Neural cell (in vitro differentiated cells): ENCODE measurements at regions not wholly inside any gene's neighbourhood (a gene's known extent, or its start where the extent isn't known, plus 50 kb on each side); places are given as distances from the start of the nearest gene placed in this dataset.

Experiments
- H2AFZ ChIP-seq: fragments of 200-600, 300-800 bp; sonication (generic), shearing (Covaris generic); 2 replicates; pipeline ENCODE4 v1.6.0; 2014; ENCODE audit warnings: low read depth, mild to moderate bottlenecking, antibody characterized with exemption, low read length, moderate library complexity
- H3F3A ChIP-seq: fragments of 200-600 bp; shearing (Covaris generic); 2 replicates; pipeline ENCODE4 v1.6.1; 2016; ENCODE audit warnings: mild to moderate bottlenecking, moderate library complexity, mixed read lengths, antibody characterized with exemption, low read length; ENCODE audit not compliant: insufficient read depth, poor library complexity, severe bottlenecking
- H3K27ac ChIP-seq: fragments of 200-600, 300-800 bp; sonication (generic), shearing (Covaris generic); 2 replicates; pipeline ENCODE4 v1.5.1; 2014; ENCODE audit warnings: mild to moderate bottlenecking, low read length, moderate library complexity
- H3K27me3 ChIP-seq: fragments of 300-800, 200-600 bp; sonication (generic), shearing (Covaris generic); 2 replicates; pipeline ENCODE4 v1.6.0; 2014; ENCODE audit warnings: mild to moderate bottlenecking, low read depth, low read length, moderate library complexity; ENCODE audit not compliant: insufficient read depth
- H3K36me3 ChIP-seq: fragments of 300-800, 200-600 bp; sonication (generic), shearing (Covaris generic); 2 replicates; pipeline ENCODE4 v1.5.1; 2014; ENCODE audit warnings: mild to moderate bottlenecking, antibody characterized with exemption, low read length, moderate library complexity; ENCODE audit not compliant: insufficient read depth
- H3K4me2 ChIP-seq: fragments of 300-800, 200-600 bp; sonication (generic), shearing (Covaris generic); 2 replicates; pipeline ENCODE4 v1.6.0; 2014; ENCODE audit warnings: mild to moderate bottlenecking, low read length
- H3K4me3 ChIP-seq: fragments of 300-800, 200-600 bp; sonication (generic), shearing (Covaris generic); 2 replicates; pipeline ENCODE4 v1.5.1; 2014; ENCODE audit warnings: mild to moderate bottlenecking, low read length, moderate library complexity
- H3K79me2 ChIP-seq: fragments of 200-600 bp; shearing (Covaris generic); replicated peaks from 2 replicates; pipeline ENCODE4 v1.6.0; 2014; ENCODE audit warnings: mild to moderate bottlenecking, low read length, moderate library complexity; ENCODE audit not compliant: insufficient read depth
- H3K9ac ChIP-seq: fragments of 300-800, 200-600 bp; sonication (generic), shearing (Covaris generic); 2 replicates; pipeline ENCODE4 v1.6.1; 2016; ENCODE audit warnings: mild to moderate bottlenecking, low read length, mixed read lengths
- H3K9me2 ChIP-seq: fragments of 200-600 bp; shearing (Covaris generic); 2 replicates; pipeline ENCODE4 v1.6.1; 2016; ENCODE audit warnings: mild to moderate bottlenecking, low read length, mixed read lengths; ENCODE audit not compliant: insufficient read depth
- H3K9me3 ChIP-seq: fragments of 200-600, 300-800 bp; sonication (generic), shearing (Covaris generic); 2 replicates; pipeline ENCODE4 v1.6.1; 2016; ENCODE audit warnings: mild to moderate bottlenecking, mixed run types, low read length, moderate library complexity, mixed read lengths
- H4K20me1 ChIP-seq: fragments of 200-600 bp; shearing (Covaris generic); 2 replicates; pipeline ENCODE4 v1.6.1; 2016; ENCODE audit warnings: mild to moderate bottlenecking, mixed run types; ENCODE audit not compliant: insufficient read depth
- EP300 ChIP-seq: fragments of 450-650 bp; conservative IDR thresholded peaks from 2 replicates; pipeline ENCODE4 v1.6.1; 2014; ENCODE audit warnings: antibody characterized with exemption, mild to moderate bottlenecking, moderate library complexity; ENCODE audit not compliant: poor library complexity, severe bottlenecking
- EZH2 ChIP-seq: fragments of 200-600, 300-800 bp; shearing (Covaris generic), sonication (generic); IDR thresholded peaks from 2 replicates; pipeline ENCODE4 v1.6.1; 2014; ENCODE audit warnings: antibody characterized with exemption, low read length, borderline replicate concordance, mild to moderate bottlenecking; ENCODE audit not compliant: insufficient read depth, poor library complexity, severe bottlenecking
- MXI1 ChIP-seq: fragments of 450-650 bp; conservative IDR thresholded peaks from 2 replicates; pipeline ENCODE4 v1.6.1; 2014; ENCODE audit warnings: antibody characterized with exemption, mild to moderate bottlenecking; ENCODE audit not compliant: poor library complexity, severe bottlenecking
- POLR2AphosphoS5 ChIP-seq: IDR thresholded peaks from 2 replicates; pipeline ENCODE4 v1.6.1; 2012
- RAD21 ChIP-seq: fragments of 450-650 bp; conservative IDR thresholded peaks from 2 replicates; pipeline ENCODE4 v1.6.1; 2014; ENCODE audit warnings: antibody characterized with exemption, mild to moderate bottlenecking, moderate library complexity
- SMC3 ChIP-seq: fragments of 450-650 bp; conservative IDR thresholded peaks from 2 replicates; pipeline ENCODE4 v1.6.1; 2014; ENCODE audit warnings: antibody characterized with exemption, mild to moderate bottlenecking, moderate library complexity; ENCODE audit not compliant: poor library complexity
- TAF1 ChIP-seq: IDR thresholded peaks from 2 replicates; pipeline ENCODE4 v1.6.1; 2012; ENCODE audit warnings: low read depth
- TF ChIP-seq, protein P1 (sequence below): IDR thresholded peaks from 2 replicates; pipeline ENCODE4 v1.6.1; 2012; ENCODE audit warnings: borderline replicate concordance
- TF ChIP-seq, protein P2 (sequence below): fragments of 450-650 bp; IDR thresholded peaks from 2 replicates; pipeline ENCODE4 v1.5.1; 2014; ENCODE audit warnings: antibody characterized with exemption, mild to moderate bottlenecking, moderate library complexity; ENCODE audit not compliant: poor library complexity, severe bottlenecking

DNA sequence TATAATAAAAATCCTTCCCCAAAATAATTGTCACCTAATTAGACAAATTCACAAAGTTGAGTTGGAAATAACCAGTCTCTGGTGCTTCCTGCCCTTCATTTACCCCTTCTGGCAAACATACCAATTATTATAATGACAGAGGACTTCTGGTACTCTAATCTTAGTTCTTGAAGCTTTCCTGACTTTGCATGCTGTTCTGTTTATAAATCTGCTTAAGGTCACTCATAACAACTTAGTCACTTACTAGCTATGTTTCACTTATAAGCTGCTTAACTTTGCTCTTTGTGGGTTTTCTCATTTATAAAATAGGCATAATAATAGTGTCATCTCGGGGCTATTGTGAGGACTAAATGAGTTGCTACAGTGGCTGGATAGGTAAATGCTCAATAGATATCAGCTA is 446.5 kb downstream of the EFNA5 start:
- H2AFZ ChIP-seq: no peak overlapping the region
- H3K4me2 ChIP-seq: no peak overlapping the region
- no peak overlapping the region for H3K27ac ChIP-seq
- TF ChIP-seq, protein P1, sequence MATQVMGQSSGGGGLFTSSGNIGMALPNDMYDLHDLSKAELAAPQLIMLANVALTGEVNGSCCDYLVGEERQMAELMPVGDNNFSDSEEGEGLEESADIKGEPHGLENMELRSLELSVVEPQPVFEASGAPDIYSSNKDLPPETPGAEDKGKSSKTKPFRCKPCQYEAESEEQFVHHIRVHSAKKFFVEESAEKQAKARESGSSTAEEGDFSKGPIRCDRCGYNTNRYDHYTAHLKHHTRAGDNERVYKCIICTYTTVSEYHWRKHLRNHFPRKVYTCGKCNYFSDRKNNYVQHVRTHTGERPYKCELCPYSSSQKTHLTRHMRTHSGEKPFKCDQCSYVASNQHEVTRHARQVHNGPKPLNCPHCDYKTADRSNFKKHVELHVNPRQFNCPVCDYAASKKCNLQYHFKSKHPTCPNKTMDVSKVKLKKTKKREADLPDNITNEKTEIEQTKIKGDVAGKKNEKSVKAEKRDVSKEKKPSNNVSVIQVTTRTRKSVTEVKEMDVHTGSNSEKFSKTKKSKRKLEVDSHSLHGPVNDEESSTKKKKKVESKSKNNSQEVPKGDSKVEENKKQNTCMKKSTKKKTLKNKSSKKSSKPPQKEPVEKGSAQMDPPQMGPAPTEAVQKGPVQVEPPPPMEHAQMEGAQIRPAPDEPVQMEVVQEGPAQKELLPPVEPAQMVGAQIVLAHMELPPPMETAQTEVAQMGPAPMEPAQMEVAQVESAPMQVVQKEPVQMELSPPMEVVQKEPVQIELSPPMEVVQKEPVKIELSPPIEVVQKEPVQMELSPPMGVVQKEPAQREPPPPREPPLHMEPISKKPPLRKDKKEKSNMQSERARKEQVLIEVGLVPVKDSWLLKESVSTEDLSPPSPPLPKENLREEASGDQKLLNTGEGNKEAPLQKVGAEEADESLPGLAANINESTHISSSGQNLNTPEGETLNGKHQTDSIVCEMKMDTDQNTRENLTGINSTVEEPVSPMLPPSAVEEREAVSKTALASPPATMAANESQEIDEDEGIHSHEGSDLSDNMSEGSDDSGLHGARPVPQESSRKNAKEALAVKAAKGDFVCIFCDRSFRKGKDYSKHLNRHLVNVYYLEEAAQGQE: no peak
- TF ChIP-seq TAF1 (no peak), EP300 (no peak), POLR2AphosphoS5 (no peak), MXI1 (no peak), RAD21 (no peak), EZH2 (no peak), SMC3 (no peak)
- TF ChIP-seq, protein P2, sequence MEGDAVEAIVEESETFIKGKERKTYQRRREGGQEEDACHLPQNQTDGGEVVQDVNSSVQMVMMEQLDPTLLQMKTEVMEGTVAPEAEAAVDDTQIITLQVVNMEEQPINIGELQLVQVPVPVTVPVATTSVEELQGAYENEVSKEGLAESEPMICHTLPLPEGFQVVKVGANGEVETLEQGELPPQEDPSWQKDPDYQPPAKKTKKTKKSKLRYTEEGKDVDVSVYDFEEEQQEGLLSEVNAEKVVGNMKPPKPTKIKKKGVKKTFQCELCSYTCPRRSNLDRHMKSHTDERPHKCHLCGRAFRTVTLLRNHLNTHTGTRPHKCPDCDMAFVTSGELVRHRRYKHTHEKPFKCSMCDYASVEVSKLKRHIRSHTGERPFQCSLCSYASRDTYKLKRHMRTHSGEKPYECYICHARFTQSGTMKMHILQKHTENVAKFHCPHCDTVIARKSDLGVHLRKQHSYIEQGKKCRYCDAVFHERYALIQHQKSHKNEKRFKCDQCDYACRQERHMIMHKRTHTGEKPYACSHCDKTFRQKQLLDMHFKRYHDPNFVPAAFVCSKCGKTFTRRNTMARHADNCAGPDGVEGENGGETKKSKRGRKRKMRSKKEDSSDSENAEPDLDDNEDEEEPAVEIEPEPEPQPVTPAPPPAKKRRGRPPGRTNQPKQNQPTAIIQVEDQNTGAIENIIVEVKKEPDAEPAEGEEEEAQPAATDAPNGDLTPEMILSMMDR: no peak
- no peaks in the 10 kb centered on the region for H3K9me2 ChIP-seq
- H3K9me3 ChIP-seq: no peaks in the 10 kb centered on the region
- no peak overlapping the region for H3K4me3 ChIP-seq
- no peaks in the 10 kb centered on the region for H4K20me1 ChIP-seq
- no peaks in the 10 kb centered on the region for H3K27me3 ChIP-seq
- no peaks in the 10 kb centered on the region for H3K36me3 ChIP-seq
- no peaks in the 10 kb centered on the region for H3K79me2 ChIP-seq
- no peak overlapping the region for H3K9ac ChIP-seq
- H3F3A ChIP-seq: no peaks in the 10 kb centered on the region

DNA sequence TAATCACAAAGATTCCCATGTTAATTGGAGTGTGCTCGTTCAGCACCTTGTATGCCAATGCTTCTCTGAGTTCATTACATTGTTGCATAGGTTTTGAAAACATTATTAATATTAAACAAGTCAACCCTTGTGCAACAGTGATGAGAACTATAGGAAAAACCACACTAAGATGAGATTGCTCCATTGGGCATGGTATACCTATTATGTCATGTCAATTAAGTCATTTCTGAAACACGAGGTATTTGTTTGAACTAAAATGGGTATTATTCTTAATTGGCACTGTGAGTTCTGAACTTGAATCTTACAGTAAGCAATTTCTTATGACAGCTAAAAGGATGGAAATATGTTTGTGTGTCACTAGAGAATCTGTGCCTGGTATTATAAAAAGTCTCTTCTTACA is 447.7 kb downstream of the EFNA5 start:
- H3K9ac ChIP-seq: no peak overlapping the region
- H3K27ac ChIP-seq: no peak overlapping the region
- no peaks in the 10 kb centered on the region for H3K9me2 ChIP-seq
- no peaks in the 10 kb centered on the region for H3K27me3 ChIP-seq
- H3K4me2 ChIP-seq: no peak overlapping the region
- H3K79me2 ChIP-seq: no peaks in the 10 kb centered on the region
- no peak overlapping the region for H2AFZ ChIP-seq
- TF ChIP-seq EZH2: no peak
- TF ChIP-seq, protein P1: no peak
- H3K4me3 ChIP-seq: no peak overlapping the region
- no peaks in the 10 kb centered on the region for H3K36me3 ChIP-seq
- no peaks in the 10 kb centered on the region for H3K9me3 ChIP-seq
- no peaks in the 10 kb centered on the region for H4K20me1 ChIP-seq
- H3F3A ChIP-seq: no peaks in the 10 kb centered on the region
